Lower leg skin (tissue), 3 donors: ENCODE measurements at regions not wholly inside any gene's neighbourhood (a gene's known extent, or its start where the extent isn't known, plus 50 kb on each side); places are given as distances from the start of the nearest gene placed in this dataset.
"Not testable (repeated sequence)": the region's sequence is repeated elsewhere in the genome, so short reads cannot be mapped to it uniquely, and the experiment has no call there.

Experiments used
- CTCF ChIP-seq, 3 donors: fragments of 450-650 bp; IDR thresholded peaks; one replicate each; pipeline ENCODE4 v1.5.1; 2016; ENCODE audit warnings: antibody characterized with exemption in 3 of 3, mild to moderate bottlenecking in 3 of 3, moderate library complexity in 2 of 3
- POLR2A ChIP-seq, 2 donors: fragments of 450-650 bp; IDR thresholded peaks; one replicate each; pipeline ENCODE4 v1.6.1; 2016 to 2017; ENCODE audit warnings: antibody characterized with exemption in 2 of 2, mild to moderate bottlenecking in 1 of 2, moderate library complexity in 1 of 2

- TF ChIP-seq CTCF, POLR2A (IDR thresholded peaks at IDR 0.05): not testable (repeated sequence)
These were observed 383.6 kb downstream of the KCNJ18 start for GRCh38 chr17:22075918-22076317.
